ENCODE measurements at regions not wholly inside any gene's neighbourhood (a gene's known extent, or its start where the extent isn't known, plus 50 kb on each side); places are given as distances from the start of the nearest gene placed in this dataset.

- Histone ChIP-seq H3K27me3 (ENCODE audit: control insufficient read depth, insufficient read depth, low read length) (peaks cover 14% of the 10 kb centered on the region), H3K9me3 (ENCODE audit: control insufficient read depth, insufficient read depth, low read depth, low read length) (no peaks in the 10 kb centered on the region), H3K4me3 (ENCODE audit: low read depth in 2 of 2, low read length in 2 of 2) (no peak overlapping the region), H3K36me3 (ENCODE audit: control insufficient read depth, insufficient read depth, low read length) (no peaks in the 10 kb centered on the region), H3K27ac (ENCODE audit: low read length) (no peak overlapping the region), H3K4me1 (ENCODE audit: control insufficient read depth, insufficient read depth, low read length) (no peaks in the 10 kb centered on the region)
- CTCF ChIA-PET = no interaction called here
- TF ChIP-seq REST (IDR thresholded peaks at IDR 0.05; ENCODE audit: insufficient read depth in 1 of 2, low read depth in 2 of 2, low read length in 1 of 2) (no peak), CTCF (IDR thresholded peaks at IDR 0.05) (no peak), TCF7L2 (IDR thresholded peaks at IDR 0.05; ENCODE audit: low read depth, low read length) (no peak), SIN3A (IDR thresholded peaks at IDR 0.05; ENCODE audit: borderline replicate concordance, insufficient read depth, low read depth, low read length) (no peak), POLR2AphosphoS5 (IDR thresholded peaks at IDR 0.05; ENCODE audit: low read depth, low read length) (no peak)
- BruUV-seq (replicated peaks) = no TSS peak
- in situ Hi-C loops (cut with HindIII; ENCODE audit: low pct_unique_long_range_greater_than_20kb, low sequenced_read_pairs) (no loop called here), intact Hi-C loops (cut with micrococcal nuclease; ENCODE audit: unreplicated experiment) (no loop called here)
- no peak for DNase-seq (ENCODE audit: low read depth, low spot score)
- no peak for ATAC-seq
- POLR2A ChIA-PET = no interaction called here
Observed at GRCh38 chr5:133829786-133830185, 138.6 kb downstream of the C5orf15 start.

- no peak for TF ChIP-seq SIN3A (IDR thresholded peaks at IDR 0.05; ENCODE audit: borderline replicate concordance, insufficient read depth, low read depth, low read length)
- TF ChIP-seq REST (IDR thresholded peaks at IDR 0.05; ENCODE audit: insufficient read depth in 1 of 2, low read depth in 2 of 2, low read length in 1 of 2) = no peak
- TF ChIP-seq POLR2AphosphoS5 (IDR thresholded peaks at IDR 0.05; ENCODE audit: low read depth, low read length) = no peak
- no peak for TF ChIP-seq CTCF (IDR thresholded peaks at IDR 0.05)
- TF ChIP-seq TCF7L2 (IDR thresholded peaks at IDR 0.05; ENCODE audit: low read depth, low read length) = no peak
- Histone ChIP-seq H3K27me3 (ENCODE audit: control insufficient read depth, insufficient read depth, low read length) (peaks cover 9% of the 10 kb centered on the region), H3K9me3 (ENCODE audit: control insufficient read depth, insufficient read depth, low read depth, low read length) (no peaks in the 10 kb centered on the region), H3K4me1 (ENCODE audit: control insufficient read depth, insufficient read depth, low read length) (no peaks in the 10 kb centered on the region), H3K36me3 (ENCODE audit: control insufficient read depth, insufficient read depth, low read length) (no peaks in the 10 kb centered on the region), H3K4me3 (ENCODE audit: low read depth in 2 of 2, low read length in 2 of 2) (no peak overlapping the region), H3K27ac (ENCODE audit: low read length) (no peak overlapping the region)
- BruUV-seq (replicated peaks) = no TSS peak
- in situ Hi-C loops (cut with HindIII; ENCODE audit: low pct_unique_long_range_greater_than_20kb, low sequenced_read_pairs) (no loop called here), intact Hi-C loops (cut with micrococcal nuclease; ENCODE audit: unreplicated experiment) (no loop called here)
- ATAC-seq (no peak), DNase-seq (ENCODE audit: low read depth, low spot score) (no peak)
- ChIA-PET CTCF (no interaction called here), POLR2A (no interaction called here)
Observed at GRCh38 chr5:133828722-133829121, 139.7 kb downstream of the C5orf15 start.

Data from Panc1 (cell line).